ENCODE measurements at regions not wholly inside any gene's neighbourhood (a gene's known extent, or its start where the extent isn't known, plus 50 kb on each side); places are given as distances from the start of the nearest gene placed in this dataset.

DNA sequence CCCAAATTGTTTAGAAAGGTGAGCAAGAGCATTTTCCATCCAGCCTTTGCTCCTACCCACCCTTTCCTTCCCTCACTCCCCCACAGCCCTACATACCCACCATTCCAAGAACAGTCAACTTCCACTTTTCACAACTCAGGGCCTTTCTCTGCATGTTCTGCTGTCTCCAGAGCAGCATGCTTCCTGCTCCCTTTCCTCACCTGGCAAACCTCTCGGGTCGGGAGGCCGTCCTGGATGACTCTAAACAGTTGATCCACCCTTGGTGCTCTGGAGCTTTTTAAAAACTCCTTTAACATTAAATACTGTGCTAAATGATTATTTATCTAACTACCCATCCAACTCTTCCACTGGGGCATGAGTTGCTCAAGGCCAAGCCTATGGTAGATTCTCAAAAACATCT is 200.6 kb downstream of the SETD4 start:
- H2BK12ac ChIP-seq (ENCODE audit: insufficient read length, low read depth, low read length) = no peak overlapping the region
- no peak overlapping the region for H3K4me2 ChIP-seq (ENCODE audit: insufficient read depth, insufficient read length, low read length)
- no peak overlapping the region for H3K18ac ChIP-seq (ENCODE audit: insufficient read length, low read depth, low read length)
- H4K8ac ChIP-seq (replicated peaks; ENCODE audit: insufficient read length, low read depth, low read length) = no peak overlapping the region
- no peak overlapping the region for H3K4me3 Mint-ChIP-seq
- no peak for DNase-seq
- WGBS (ENCODE audit: extremely low coverage, insufficient read length, low lambda C conversion rate) = no CpG with 5 or more reads among the region's 3 CpGs
- no peak overlapping the region for H3T11ph ChIP-seq (ENCODE audit: low read length)
- no peak overlapping the region for H4K5ac ChIP-seq (ENCODE audit: insufficient read length, low read depth, low read length)
- no peaks in the 10 kb centered on the region for H3K9me3 ChIP-seq (ENCODE audit: control insufficient read depth, low read depth, low read length)
- TF ChIP-seq, protein P1, sequence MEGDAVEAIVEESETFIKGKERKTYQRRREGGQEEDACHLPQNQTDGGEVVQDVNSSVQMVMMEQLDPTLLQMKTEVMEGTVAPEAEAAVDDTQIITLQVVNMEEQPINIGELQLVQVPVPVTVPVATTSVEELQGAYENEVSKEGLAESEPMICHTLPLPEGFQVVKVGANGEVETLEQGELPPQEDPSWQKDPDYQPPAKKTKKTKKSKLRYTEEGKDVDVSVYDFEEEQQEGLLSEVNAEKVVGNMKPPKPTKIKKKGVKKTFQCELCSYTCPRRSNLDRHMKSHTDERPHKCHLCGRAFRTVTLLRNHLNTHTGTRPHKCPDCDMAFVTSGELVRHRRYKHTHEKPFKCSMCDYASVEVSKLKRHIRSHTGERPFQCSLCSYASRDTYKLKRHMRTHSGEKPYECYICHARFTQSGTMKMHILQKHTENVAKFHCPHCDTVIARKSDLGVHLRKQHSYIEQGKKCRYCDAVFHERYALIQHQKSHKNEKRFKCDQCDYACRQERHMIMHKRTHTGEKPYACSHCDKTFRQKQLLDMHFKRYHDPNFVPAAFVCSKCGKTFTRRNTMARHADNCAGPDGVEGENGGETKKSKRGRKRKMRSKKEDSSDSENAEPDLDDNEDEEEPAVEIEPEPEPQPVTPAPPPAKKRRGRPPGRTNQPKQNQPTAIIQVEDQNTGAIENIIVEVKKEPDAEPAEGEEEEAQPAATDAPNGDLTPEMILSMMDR (conservative IDR thresholded peaks at IDR 0.05) = no peak
- no peak overlapping the region for H2AK5ac ChIP-seq (ENCODE audit: insufficient read length, low read length)
- H2AFZ ChIP-seq (ENCODE audit: low read length) = no peak overlapping the region
- H3K79me2 ChIP-seq (ENCODE audit: insufficient read depth, low read length) = no peaks in the 10 kb centered on the region
- H4K20me1 ChIP-seq (ENCODE audit: control insufficient read depth, insufficient read depth, insufficient read length) = no peaks in the 10 kb centered on the region
- no peak overlapping the region for H2BK15ac ChIP-seq (ENCODE audit: low read depth, low read length)
- H2BK5ac ChIP-seq (ENCODE audit: insufficient read length, low read length) = no peak overlapping the region
- no peaks in the 10 kb centered on the region for H3K23me2 ChIP-seq (ENCODE audit: insufficient read length, low read depth, low read length, poor library complexity, severe bottlenecking)
- no peak overlapping the region for H3K23ac ChIP-seq (ENCODE audit: insufficient read length, low read depth, low read length)
- no peak overlapping the region for H4K91ac ChIP-seq (ENCODE audit: insufficient read length, low read depth, low read length)
- H3K27ac ChIP-seq (ENCODE audit: insufficient read length, low read depth, low read length) = no peak overlapping the region
- H3K27me3 Mint-ChIP-seq (ENCODE audit: low read depth) = peaks cover 2% of the 10 kb centered on the region
- no peak overlapping the region for H2BK20ac ChIP-seq (ENCODE audit: low read depth, low read length, poor library complexity, severe bottlenecking)
- no peaks in the 10 kb centered on the region for H3K36me3 Mint-ChIP-seq (ENCODE audit: insufficient read depth in 1 of 3, low read depth in 3 of 3)
- no peaks in the 10 kb centered on the region for H3K9me3 Mint-ChIP-seq
- H3K27me3 ChIP-seq (ENCODE audit: insufficient read depth, low read length) = no peaks in the 10 kb centered on the region
- H3K4me1 ChIP-seq (ENCODE audit: insufficient read depth, low read length) = no peaks in the 10 kb centered on the region
- H3K4me1 Mint-ChIP-seq = no peaks in the 10 kb centered on the region; a peak in 1 of 4 replicates
- no peak overlapping the region for H3K14ac ChIP-seq (ENCODE audit: insufficient read depth, low read length)
- H3K79me1 ChIP-seq (ENCODE audit: insufficient read depth, low read depth, low read length, poor library complexity, severe bottlenecking) = no peaks in the 10 kb centered on the region
- no peak overlapping the region for H3K27ac Mint-ChIP-seq
- no peak overlapping the region for H3K4ac ChIP-seq (ENCODE audit: low read depth, low read length)
- H3K9ac ChIP-seq (ENCODE audit: extremely low read depth, insufficient read length, low read length) = no peak overlapping the region
- H3K56ac ChIP-seq (ENCODE audit: insufficient read length, low read depth, low read length) = no peak overlapping the region
- no peak overlapping the region for H2BK120ac ChIP-seq (ENCODE audit: low read depth, low read length, poor library complexity, severe bottlenecking)

All from H9 (cell line).